ENCODE measurements at regions not wholly inside any gene's neighbourhood (a gene's known extent, or its start where the extent isn't known, plus 50 kb on each side); places are given as distances from the start of the nearest gene placed in this dataset.
"Not testable (repeated sequence)": the region's sequence is repeated elsewhere in the genome, so short reads cannot be mapped to it uniquely, and the experiment has no call there.

GRCh38 chr10:44101082-44101481, 283.8 kb downstream of the CXCL12 start:
- no peak for DNase-seq (ENCODE audit: low read depth)

- DNase-seq (ENCODE audit: low read depth) = no peak
These were observed 285.4 kb downstream of the CXCL12 start for GRCh38 chr10:44099511-44099910.

GRCh38 chr10:44096217-44096616, 288.7 kb downstream of the CXCL12 start:
- DNase-seq (ENCODE audit: low read depth) = not testable (repeated sequence)

- no peak for DNase-seq (ENCODE audit: low read depth)
These were observed 295.2 kb downstream of the CXCL12 start for GRCh38 chr10:44089671-44090070.

GRCh38 chr10:44087403-44087802, 297.5 kb downstream of the CXCL12 start:
- no peak for DNase-seq (ENCODE audit: low read depth)

GRCh38 chr10:44083719-44084400, 301.0 kb downstream of the CXCL12 start:
- DNase-seq (ENCODE audit: low read depth) = no peak

- peak; percentile 17 for DNase-seq (ENCODE audit: low read depth)
These were observed 313.4 kb downstream of the CXCL12 start for GRCh38 chr10:44071479-44071878.

- no peak for DNase-seq (ENCODE audit: low read depth)
These were observed 314.6 kb downstream of the CXCL12 start for GRCh38 chr10:44070282-44070681.

GRCh38 chr10:44069573-44069972, 315.3 kb downstream of the CXCL12 start:
- DNase-seq (ENCODE audit: low read depth) = no peak

- DNase-seq (ENCODE audit: low read depth) = no peak
These were observed 316.0 kb downstream of the CXCL12 start for GRCh38 chr10:44068716-44069482.

- DNase-seq (ENCODE audit: low read depth) = no peak
These were observed 317.5 kb downstream of the CXCL12 start for GRCh38 chr10:44067432-44067831.

GRCh38 chr10:44066527-44067255, 318.2 kb downstream of the CXCL12 start:
- DNase-seq (ENCODE audit: low read depth) = no peak

GRCh38 chr10:44065788-44066526, 318.9 kb downstream of the CXCL12 start:
- no peak for DNase-seq (ENCODE audit: low read depth)

- DNase-seq (ENCODE audit: low read depth) = no peak
These were observed 319.7 kb downstream of the CXCL12 start for GRCh38 chr10:44064987-44065787.

- no peak for DNase-seq (ENCODE audit: low read depth)
These were observed 320.6 kb downstream of the CXCL12 start for GRCh38 chr10:44064317-44064716.

GRCh38 chr10:44063686-44064085, 321.2 kb downstream of the CXCL12 start:
- DNase-seq (ENCODE audit: low read depth) = no peak

GRCh38 chr10:44060719-44061118, 324.2 kb downstream of the CXCL12 start:
- DNase-seq (ENCODE audit: low read depth) = no peak

- DNase-seq (ENCODE audit: low read depth) = no peak
These were observed 324.7 kb downstream of the CXCL12 start for GRCh38 chr10:44060221-44060620.

- DNase-seq (ENCODE audit: low read depth) = no peak
These were observed 326.6 kb downstream of the CXCL12 start for GRCh38 chr10:44058259-44058658.

GRCh38 chr10:44056967-44057805, 327.7 kb downstream of the CXCL12 start:
- no peak for DNase-seq (ENCODE audit: low read depth)
